Spleen (tissue), 11 donors: ENCODE measurements at regions not wholly inside any gene's neighbourhood (a gene's known extent, or its start where the extent isn't known, plus 50 kb on each side); places are given as distances from the start of the nearest gene placed in this dataset.
"Not testable (repeated sequence)": the region's sequence is repeated elsewhere in the genome, so short reads cannot be mapped to it uniquely, and the experiment has no call there.

Experiments used
- DNase-seq: peaks from one replicate; pipeline ENCODE4 v3.0.0-alpha.2; 2020
- H3K27ac ChIP-seq, 8 donors: fragments of 200-600 bp; sonication (generic) in 7 of 8; 1 replicate in 4 of 8; 2 replicates in 4 of 8; pipeline versions ENCODE4 v1.5.0 to v1.8.0; 2016 to 2021; ENCODE audit warnings: inconsistent platforms in 4 of 8, mild to moderate bottlenecking in 4 of 8, moderate library complexity in 1 of 8
- H3K27me3 ChIP-seq, 7 donors: fragments of 200-600 bp; sonication (generic) in 6 of 7; replicated peaks in 1 of 7; 1 replicate in 4 of 7; 2 replicates in 3 of 7; pipeline versions ENCODE4 v1.5.0 to v1.8.0; 2016 to 2021; ENCODE audit warnings: inconsistent platforms in 3 of 7, mild to moderate bottlenecking in 1 of 7
- H3K36me3 ChIP-seq, 6 donors: fragments of 200-600 bp; sonication (generic) in 5 of 6; 1 replicate in 4 of 6; 2 replicates in 2 of 6; pipeline versions ENCODE4 v1.5.0 to v1.8.0; 2016 to 2021; ENCODE audit warnings: inconsistent platforms in 2 of 6
- H3K4me1 ChIP-seq, 6 donors: fragments of 200-600 bp; sonication (generic) in 5 of 6; 1 replicate in 3 of 6; 2 replicates in 3 of 6; pipeline versions ENCODE4 v1.5.0 to v1.8.0; 2016 to 2021; ENCODE audit warnings: inconsistent platforms in 3 of 6
- H3K4me3 ChIP-seq, 8 donors: fragments of 200-600 bp; sonication (generic) in 7 of 8; 1 replicate in 4 of 8; 2 replicates in 4 of 8; pipeline versions ENCODE4 v1.5.0 to v1.8.0; 2016 to 2021; ENCODE audit warnings: inconsistent platforms in 4 of 8, mild to moderate bottlenecking in 4 of 8, moderate library complexity in 2 of 8
- H3K9me3 ChIP-seq, 8 donors: fragments of 200-600 bp; sonication (generic) in 7 of 8; 1 replicate in 4 of 8; 2 replicates in 4 of 8; pipeline versions ENCODE4 v1.5.0 to v1.8.0; 2016 to 2021; ENCODE audit warnings: inconsistent platforms in 4 of 8
- CTCF ChIP-seq, 11 experiments: fragments of 200-600 bp in 7 of 11; fragments of 450-650 bp in 4 of 11; sonication (generic) in 4 of 11; IDR thresholded peaks in 8 of 11; conservative IDR thresholded peaks in 3 of 11; 1 replicate in 7 of 11; 2 replicates in 4 of 11; pipeline versions ENCODE4 v1.4.0 to v1.8.0; 2016 to 2021; ENCODE audit warnings: antibody characterized with exemption in 11 of 11, inconsistent platforms in 4 of 11, mild to moderate bottlenecking in 1 of 11
- POLR2A ChIP-seq, 3 donors: fragments of 450-650 bp; IDR thresholded peaks; one replicate each; pipeline ENCODE4 v1.5.1; 2017; ENCODE audit warnings: antibody characterized with exemption in 3 of 3, mild to moderate bottlenecking in 1 of 3
- POLR2AphosphoS5 ChIP-seq, 3 donors: sonication (generic); formaldehyde crosslinking; IDR thresholded peaks; one replicate each; pipeline ENCODE4 v1.5.1; 2017; ENCODE audit warnings: antibody characterized with exemption in 3 of 3
- WGBS, 5 donors: extraction: QIAGEN DNeasy Blood & Tissue Kit in 3 of 5; methylation state at CpG; one replicate each; pipeline versions ENCODE4 v1.1.5 to v1.1.7; 2013 to 2018; 5-methylcytosine and 5-hydroxymethylcytosine counted together
- intact Hi-C: fragments of 100-400 bp; cut with DNase I; formaldehyde crosslinking; loops from one replicate; pipeline ENCODE4 v1.15.0; 2023; ENCODE audit warnings: low total_unique reads
- donor health status: healthy with polysubstance abuse.
- donor health status: DM: no; HTN: no; CAD: no; lungs with moderate emphysema.
- donor health status: DM: no; HTN: no; CAD: no.
- donor health status: Bipolar disorder and iron deficiency.
- donor health status: healthy.
- donor health status: DM: no; HTN: no; CAD: no.
- donor health status: DM: yes; HTN: yes; CAD: no.

- Histone ChIP-seq H3K4me3 (no peak overlapping the region), H3K36me3 (no peaks in the 10 kb centered on the region), H3K9me3 (no peaks in the 10 kb centered on the region), H3K4me1 (no peaks in the 10 kb centered on the region), H3K27ac (no peak overlapping the region), H3K27me3 (no peaks in the 10 kb centered on the region)
- TF ChIP-seq CTCF (IDR thresholded peaks at IDR 0.05 in 8 of 11, conservative IDR thresholded peaks at IDR 0.05 in 3 of 11) (no peak), POLR2AphosphoS5 (IDR thresholded peaks at IDR 0.05) (no peak), POLR2A (IDR thresholded peaks at IDR 0.05) (no peak)
- no peak for DNase-seq
- 46 to 74% (median 54%) methylated on average over 2 of the region's 2 CpGs for WGBS, 5 donors
- intact Hi-C loops = no loop called here
Observed at GRCh38 chrX:5683996-5684395, 544.7 kb downstream of the NLGN4X start.

- intact Hi-C loops = no loop called here
- TF ChIP-seq POLR2A (IDR thresholded peaks at IDR 0.05) (no peak), POLR2AphosphoS5 (IDR thresholded peaks at IDR 0.05) (no peak), CTCF (IDR thresholded peaks at IDR 0.05 in 8 of 11, conservative IDR thresholded peaks at IDR 0.05 in 3 of 11) (no peak)
- Histone ChIP-seq H3K27ac (no peak overlapping the region), H3K4me1 (no peaks in the 10 kb centered on the region), H3K27me3 (no peaks in the 10 kb centered on the region), H3K36me3 (no peaks in the 10 kb centered on the region), H3K9me3 (no peaks in the 10 kb centered on the region), H3K4me3 (no peak overlapping the region)
- WGBS, 5 donors = 37 to 50% (median 50%) methylated on average over 3 of the region's 3 CpGs
- DNase-seq = no peak
Observed at GRCh38 chrX:5681159-5681558, 547.5 kb downstream of the NLGN4X start.

GRCh38 chrX:5674036-5674435 lies 554.6 kb downstream of the NLGN4X start:
- Histone ChIP-seq H3K27ac (no peak overlapping the region), H3K9me3 (peaks cover 0 to 4% (median 0%) of the 10 kb centered on the region in 8 donors), H3K4me1 (no peaks in the 10 kb centered on the region), H3K4me3 (no peak overlapping the region), H3K36me3 (no peaks in the 10 kb centered on the region), H3K27me3 (no peaks in the 10 kb centered on the region)
- no peak for TF ChIP-seq POLR2A (IDR thresholded peaks at IDR 0.05)
- TF ChIP-seq CTCF (IDR thresholded peaks at IDR 0.05 in 8 of 11, conservative IDR thresholded peaks at IDR 0.05 in 3 of 11) = no peak
- TF ChIP-seq POLR2AphosphoS5 (IDR thresholded peaks at IDR 0.05) = no peak
- 75 to 83% (median 77%) methylated on average over 3 of the region's 3 CpGs for WGBS, 5 donors
- intact Hi-C loops = no loop called here
- no peak for DNase-seq

- WGBS, 5 donors = 58 to 73% (median 60%) methylated on average over 2 of the region's 2 CpGs
- Histone ChIP-seq H3K27me3 (no peaks in the 10 kb centered on the region), H3K27ac (no peak overlapping the region), H3K36me3 (no peaks in the 10 kb centered on the region), H3K4me1 (no peaks in the 10 kb centered on the region), H3K9me3 (peaks cover 0 to 6% (median 0%) of the 10 kb centered on the region in 8 donors), H3K4me3 (no peak overlapping the region)
- TF ChIP-seq POLR2AphosphoS5 (IDR thresholded peaks at IDR 0.05) = no peak
- no peak for TF ChIP-seq POLR2A (IDR thresholded peaks at IDR 0.05)
- no peak for TF ChIP-seq CTCF (IDR thresholded peaks at IDR 0.05 in 8 of 11, conservative IDR thresholded peaks at IDR 0.05 in 3 of 11)
- DNase-seq = no peak
- intact Hi-C loops = no loop called here
Observed at GRCh38 chrX:5672099-5672498, 556.6 kb downstream of the NLGN4X start.

GRCh38 chrX:5666689-5667088 lies 562.0 kb downstream of the NLGN4X start:
- peaks cover 0 to 15% (median 0%) of the 10 kb centered on the region in 8 donors for H3K9me3 ChIP-seq
- H3K4me1 ChIP-seq, H3K4me3 ChIP-seq, DNase-seq, intact Hi-C loops, H3K27ac ChIP-seq, H3K27me3 ChIP-seq, H3K36me3 ChIP-seq: not testable (repeated sequence)
- WGBS, 5 donors = 74 to 91% (median 84%) methylated on average over 4 of the region's 4 CpGs
